ENCODE measurements at regions not wholly inside any gene's neighbourhood (a gene's known extent, or its start where the extent isn't known, plus 50 kb on each side); places are given as distances from the start of the nearest gene placed in this dataset.

DNA sequence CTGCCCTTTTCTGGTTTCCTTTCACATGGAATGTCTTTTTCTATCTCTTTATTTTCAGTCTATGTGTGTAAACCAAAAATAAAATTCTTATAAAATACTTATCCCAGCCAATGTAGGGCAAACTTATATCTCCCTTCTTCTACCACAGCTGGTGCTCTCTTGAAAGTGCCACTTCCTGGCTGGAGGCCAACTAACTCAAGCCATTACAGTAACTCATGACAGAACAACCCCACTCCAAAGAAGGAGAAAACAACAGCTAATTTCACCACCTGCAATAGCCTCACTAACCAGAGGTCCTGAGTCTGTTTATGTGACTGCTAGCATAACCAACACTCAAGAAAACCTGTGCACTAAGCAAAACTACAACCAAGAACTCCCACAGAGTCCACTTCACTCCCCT is 74.9 kb upstream of the DBX1 start:
- DNase-seq (ENCODE audit: low spot score) (no peak), ATAC-seq (no peak)
- Mint-ChIP-seq H3K27ac (no peak overlapping the region), H3K36me3 (peaks cover 7% of the 10 kb centered on the region; the same call in 1 of the 2 replicates), H3K4me3 (no peak overlapping the region), H3K4me1 (no peaks in the 10 kb centered on the region), H3K27me3 (ENCODE audit: low read depth) (peaks cover 22% of the 10 kb centered on the region), H3K9me3 (peaks cover 38% of the 10 kb centered on the region)
- POLR2A ChIA-PET: no interaction called here
- CTCF ChIA-PET: no interaction called here
- TF ChIP-seq EMX1 (CRISPR knock-in tag; IDR thresholded peaks at IDR 0.05) (no peak), TP53 (CRISPR knock-in tag; IDR thresholded peaks at IDR 0.05) (no peak), GABPB1 (CRISPR knock-in tag; IDR thresholded peaks at IDR 0.05) (no peak), NFYB (CRISPR knock-in tag; conservative IDR thresholded peaks at IDR 0.05; ENCODE audit: low read depth) (no peak), ZNF232 (CRISPR knock-in tag; IDR thresholded peaks at IDR 0.05) (no peak), FOXJ3 (CRISPR knock-in tag; IDR thresholded peaks at IDR 0.05; ENCODE audit: borderline replicate concordance) (no peak), OVOL2 (CRISPR knock-in tag; IDR thresholded peaks at IDR 0.05; ENCODE audit: borderline replicate concordance) (no peak), SMAD4 (CRISPR knock-in tag; IDR thresholded peaks at IDR 0.05) (no peak), FOXK1 (CRISPR knock-in tag; IDR thresholded peaks at IDR 0.05) (no peak), SMAD3 (CRISPR knock-in tag; IDR thresholded peaks at IDR 0.05; ENCODE audit: borderline replicate concordance) (no peak), RELA (CRISPR knock-in tag; IDR thresholded peaks at IDR 0.05; ENCODE audit: borderline replicate concordance) (no peak), RORB (CRISPR knock-in tag; IDR thresholded peaks at IDR 0.05) (no peak)
- TF ChIP-seq, protein P1, sequence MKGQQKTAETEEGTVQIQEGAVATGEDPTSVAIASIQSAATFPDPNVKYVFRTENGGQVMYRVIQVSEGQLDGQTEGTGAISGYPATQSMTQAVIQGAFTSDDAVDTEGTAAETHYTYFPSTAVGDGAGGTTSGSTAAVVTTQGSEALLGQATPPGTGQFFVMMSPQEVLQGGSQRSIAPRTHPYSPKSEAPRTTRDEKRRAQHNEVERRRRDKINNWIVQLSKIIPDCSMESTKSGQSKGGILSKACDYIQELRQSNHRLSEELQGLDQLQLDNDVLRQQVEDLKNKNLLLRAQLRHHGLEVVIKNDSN (CRISPR knock-in tag; IDR thresholded peaks at IDR 0.05): no peak
- TF ChIP-seq, protein P2, sequence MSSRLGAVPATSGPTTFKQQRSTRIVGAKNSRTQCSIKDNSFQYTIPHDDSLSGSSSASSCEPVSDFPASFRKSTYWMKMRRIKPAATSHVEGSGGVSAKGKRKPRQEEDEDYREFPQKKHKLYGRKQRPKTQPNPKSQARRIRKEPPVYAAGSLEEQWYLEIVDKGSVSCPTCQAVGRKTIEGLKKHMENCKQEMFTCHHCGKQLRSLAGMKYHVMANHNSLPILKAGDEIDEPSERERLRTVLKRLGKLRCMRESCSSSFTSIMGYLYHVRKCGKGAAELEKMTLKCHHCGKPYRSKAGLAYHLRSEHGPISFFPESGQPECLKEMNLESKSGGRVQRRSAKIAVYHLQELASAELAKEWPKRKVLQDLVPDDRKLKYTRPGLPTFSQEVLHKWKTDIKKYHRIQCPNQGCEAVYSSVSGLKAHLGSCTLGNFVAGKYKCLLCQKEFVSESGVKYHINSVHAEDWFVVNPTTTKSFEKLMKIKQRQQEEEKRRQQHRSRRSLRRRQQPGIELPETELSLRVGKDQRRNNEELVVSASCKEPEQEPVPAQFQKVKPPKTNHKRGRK (CRISPR knock-in tag; IDR thresholded peaks at IDR 0.05; ENCODE audit: borderline replicate concordance): no peak

DNA sequence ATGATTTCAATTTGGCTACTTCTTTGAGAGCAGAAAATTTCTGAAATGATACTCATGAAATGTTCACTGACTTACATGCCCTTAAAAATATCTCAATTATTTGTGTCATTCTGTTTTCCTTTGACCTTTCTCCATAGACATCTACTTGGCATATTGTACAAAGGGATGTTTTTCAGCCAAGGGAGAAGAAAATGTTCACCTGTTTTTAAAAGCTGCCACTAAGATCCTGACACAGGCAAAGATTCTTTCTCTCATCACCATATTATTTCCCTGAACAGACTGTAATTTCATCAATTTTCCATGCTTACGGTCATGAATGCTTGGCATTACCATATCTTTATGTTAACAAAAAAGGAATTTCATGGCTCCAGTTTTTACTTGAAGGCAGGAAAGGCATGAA is 67.4 kb upstream of the DBX1 start:
- H3K27ac Mint-ChIP-seq: no peak overlapping the region
- DNase-seq (ENCODE audit: low spot score): no peak
- TF ChIP-seq, protein P3, sequence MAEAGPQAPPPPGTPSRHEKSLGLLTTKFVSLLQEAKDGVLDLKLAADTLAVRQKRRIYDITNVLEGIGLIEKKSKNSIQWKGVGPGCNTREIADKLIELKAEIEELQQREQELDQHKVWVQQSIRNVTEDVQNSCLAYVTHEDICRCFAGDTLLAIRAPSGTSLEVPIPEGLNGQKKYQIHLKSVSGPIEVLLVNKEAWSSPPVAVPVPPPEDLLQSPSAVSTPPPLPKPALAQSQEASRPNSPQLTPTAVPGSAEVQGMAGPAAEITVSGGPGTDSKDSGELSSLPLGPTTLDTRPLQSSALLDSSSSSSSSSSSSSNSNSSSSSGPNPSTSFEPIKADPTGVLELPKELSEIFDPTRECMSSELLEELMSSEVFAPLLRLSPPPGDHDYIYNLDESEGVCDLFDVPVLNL (CRISPR knock-in tag; IDR thresholded peaks at IDR 0.05; ENCODE audit: borderline replicate concordance, low read depth): no peak
- TF ChIP-seq OVOL2 (CRISPR knock-in tag; IDR thresholded peaks at IDR 0.05; ENCODE audit: borderline replicate concordance) (no peak), JAZF1 (CRISPR knock-in tag; IDR thresholded peaks at IDR 0.05) (no peak), ZNF396 (CRISPR knock-in tag; IDR thresholded peaks at IDR 0.05; ENCODE audit: borderline replicate concordance) (no peak), ZNF121 (CRISPR knock-in tag; IDR thresholded peaks at IDR 0.05) (no peak), ZNF423 (CRISPR knock-in tag; IDR thresholded peaks at IDR 0.05) (no peak), FOXJ3 (CRISPR knock-in tag; IDR thresholded peaks at IDR 0.05; ENCODE audit: borderline replicate concordance) (no peak), ELF4 (CRISPR knock-in tag; IDR thresholded peaks at IDR 0.05; ENCODE audit: low read depth) (no peak)
- TF ChIP-seq, protein P4, sequence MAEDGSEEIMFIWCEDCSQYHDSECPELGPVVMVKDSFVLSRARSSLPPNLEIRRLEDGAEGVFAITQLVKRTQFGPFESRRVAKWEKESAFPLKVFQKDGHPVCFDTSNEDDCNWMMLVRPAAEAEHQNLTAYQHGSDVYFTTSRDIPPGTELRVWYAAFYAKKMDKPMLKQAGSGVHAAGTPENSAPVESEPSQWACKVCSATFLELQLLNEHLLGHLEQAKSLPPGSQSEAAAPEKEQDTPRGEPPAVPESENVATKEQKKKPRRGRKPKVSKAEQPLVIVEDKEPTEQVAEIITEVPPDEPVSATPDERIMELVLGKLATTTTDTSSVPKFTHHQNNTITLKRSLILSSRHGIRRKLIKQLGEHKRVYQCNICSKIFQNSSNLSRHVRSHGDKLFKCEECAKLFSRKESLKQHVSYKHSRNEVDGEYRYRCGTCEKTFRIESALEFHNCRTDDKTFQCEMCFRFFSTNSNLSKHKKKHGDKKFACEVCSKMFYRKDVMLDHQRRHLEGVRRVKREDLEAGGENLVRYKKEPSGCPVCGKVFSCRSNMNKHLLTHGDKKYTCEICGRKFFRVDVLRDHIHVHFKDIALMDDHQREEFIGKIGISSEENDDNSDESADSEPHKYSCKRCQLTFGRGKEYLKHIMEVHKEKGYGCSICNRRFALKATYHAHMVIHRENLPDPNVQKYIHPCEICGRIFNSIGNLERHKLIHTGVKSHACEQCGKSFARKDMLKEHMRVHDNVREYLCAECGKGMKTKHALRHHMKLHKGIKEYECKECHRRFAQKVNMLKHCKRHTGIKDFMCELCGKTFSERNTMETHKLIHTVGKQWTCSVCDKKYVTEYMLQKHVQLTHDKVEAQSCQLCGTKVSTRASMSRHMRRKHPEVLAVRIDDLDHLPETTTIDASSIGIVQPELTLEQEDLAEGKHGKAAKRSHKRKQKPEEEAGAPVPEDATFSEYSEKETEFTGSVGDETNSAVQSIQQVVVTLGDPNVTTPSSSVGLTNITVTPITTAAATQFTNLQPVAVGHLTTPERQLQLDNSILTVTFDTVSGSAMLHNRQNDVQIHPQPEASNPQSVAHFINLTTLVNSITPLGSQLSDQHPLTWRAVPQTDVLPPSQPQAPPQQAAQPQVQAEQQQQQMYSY (CRISPR knock-in tag; IDR thresholded peaks at IDR 0.05): no peak
- TF ChIP-seq, protein P5, sequence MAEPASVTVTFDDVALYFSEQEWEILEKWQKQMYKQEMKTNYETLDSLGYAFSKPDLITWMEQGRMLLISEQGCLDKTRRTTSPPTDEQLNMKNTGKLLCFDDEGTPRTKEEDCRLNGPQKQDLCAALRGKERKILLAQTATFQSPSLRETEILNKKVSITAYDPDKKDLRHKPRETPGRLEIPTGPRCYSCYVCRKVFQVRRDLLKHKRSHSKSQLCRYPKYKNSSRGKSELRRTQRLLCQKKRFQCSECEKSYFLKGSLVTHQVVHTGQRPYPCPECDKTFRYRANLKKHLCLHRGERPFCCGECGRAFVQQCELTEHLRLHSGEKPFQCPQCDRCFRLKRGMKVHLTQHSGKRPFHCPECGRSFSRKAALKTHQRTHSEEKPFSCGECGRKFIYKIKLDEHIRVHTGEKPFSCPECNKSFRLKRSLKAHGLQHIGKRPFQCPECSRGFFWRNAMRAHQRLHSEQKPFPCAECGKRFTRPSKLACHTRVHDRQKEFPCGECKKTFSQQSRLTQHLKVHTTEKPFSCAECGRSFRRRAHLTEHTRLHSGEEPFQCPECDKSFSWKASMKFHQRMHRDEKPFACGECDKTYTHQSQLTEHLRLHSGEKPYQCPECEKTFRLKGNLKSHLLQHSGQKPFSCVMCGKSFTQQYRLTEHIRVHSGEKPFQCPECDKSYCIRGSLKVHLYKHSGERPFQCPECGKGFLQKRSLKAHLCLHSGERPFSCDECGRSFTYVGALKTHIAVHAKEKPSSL (CRISPR knock-in tag; conservative IDR thresholded peaks at IDR 0.05): no peak
- TF ChIP-seq, protein P6, sequence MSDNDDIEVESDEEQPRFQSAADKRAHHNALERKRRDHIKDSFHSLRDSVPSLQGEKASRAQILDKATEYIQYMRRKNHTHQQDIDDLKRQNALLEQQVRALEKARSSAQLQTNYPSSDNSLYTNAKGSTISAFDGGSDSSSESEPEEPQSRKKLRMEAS (CRISPR knock-in tag; IDR thresholded peaks at IDR 0.05): no peak

More for the DNA sequence above, 67.4 kb upstream of the DBX1 start:
- POLR2A ChIA-PET: no interaction called here
- no peak for ATAC-seq
- peaks cover 20% of the 10 kb centered on the region for H3K9me3 Mint-ChIP-seq
- no peaks in the 10 kb centered on the region for H3K36me3 Mint-ChIP-seq
- CTCF ChIA-PET: no interaction called here
- H3K4me3 Mint-ChIP-seq: no peak overlapping the region
- no peaks in the 10 kb centered on the region for H3K4me1 Mint-ChIP-seq
- H3K27me3 Mint-ChIP-seq (ENCODE audit: low read depth): peaks cover 42% of the 10 kb centered on the region

Measured in WTC11 (cell line).